ENCODE measurements at regions not wholly inside any gene's neighbourhood (a gene's known extent, or its start where the extent isn't known, plus 50 kb on each side); places are given as distances from the start of the nearest gene placed in this dataset.
"Not testable (repeated sequence)": the region's sequence is repeated elsewhere in the genome, so short reads cannot be mapped to it uniquely, and the experiment has no call there.

- H3K36me3 Mint-ChIP-seq (ENCODE audit: low read depth) = no peaks in the 10 kb centered on the region
- no peaks in the 10 kb centered on the region for H3K4me1 Mint-ChIP-seq
- H3K9me3 Mint-ChIP-seq = no peaks in the 10 kb centered on the region
- no peak for TF ChIP-seq CTCF (conservative IDR thresholded peaks at IDR 0.05)
- no peak overlapping the region for H3K27ac Mint-ChIP-seq (ENCODE audit: unreplicated experiment)
- H3K27me3 Mint-ChIP-seq (ENCODE audit: low read depth) = no peaks in the 10 kb centered on the region
- no peak overlapping the region for H3K4me3 Mint-ChIP-seq
- DNase-seq (ENCODE audit: low read depth, low spot score) = no peak
Observed at GRCh38 chr3:21229426-21230135, 521.4 kb downstream of the ZNF385D start.

GRCh38 chr3:21226086-21226485 lies 524.9 kb downstream of the ZNF385D start:
- no peak for DNase-seq (ENCODE audit: low read depth, low spot score)
- no peaks in the 10 kb centered on the region for H3K9me3 Mint-ChIP-seq

GRCh38 chr3:21220944-21221343 lies 530.1 kb downstream of the ZNF385D start:
- Mint-ChIP-seq H3K9me3 (peaks cover 3% of the 10 kb centered on the region), H3K4me3 (no peak overlapping the region), H3K27ac (ENCODE audit: unreplicated experiment) (no peak overlapping the region), H3K27me3 (ENCODE audit: low read depth) (no peaks in the 10 kb centered on the region), H3K4me1 (no peaks in the 10 kb centered on the region), H3K36me3 (ENCODE audit: low read depth) (no peaks in the 10 kb centered on the region)
- no peak for DNase-seq (ENCODE audit: low read depth, low spot score)
- TF ChIP-seq CTCF (conservative IDR thresholded peaks at IDR 0.05) = no peak

More at GRCh38 chr3:21226086-21226485, 524.9 kb downstream of the ZNF385D start:
- no peaks in the 10 kb centered on the region for H3K36me3 Mint-ChIP-seq (ENCODE audit: low read depth)
- no peaks in the 10 kb centered on the region for H3K27me3 Mint-ChIP-seq (ENCODE audit: low read depth)
- no peak overlapping the region for H3K4me3 Mint-ChIP-seq
- H3K4me1 Mint-ChIP-seq = no peaks in the 10 kb centered on the region
- no peak for TF ChIP-seq CTCF (conservative IDR thresholded peaks at IDR 0.05)
- no peak overlapping the region for H3K27ac Mint-ChIP-seq (ENCODE audit: unreplicated experiment)

- H3K36me3 Mint-ChIP-seq (ENCODE audit: low read depth) = no peaks in the 10 kb centered on the region
- H3K27me3 Mint-ChIP-seq (ENCODE audit: low read depth) = no peaks in the 10 kb centered on the region
- TF ChIP-seq CTCF (conservative IDR thresholded peaks at IDR 0.05) = peak; percentile 55
- H3K27ac Mint-ChIP-seq (ENCODE audit: unreplicated experiment) = no peak overlapping the region
- no peak overlapping the region for H3K4me3 Mint-ChIP-seq
- DNase-seq (ENCODE audit: low read depth, low spot score) = no peak
- peaks cover 8% of the 10 kb centered on the region for H3K9me3 Mint-ChIP-seq
- no peaks in the 10 kb centered on the region for H3K4me1 Mint-ChIP-seq
Observed at GRCh38 chr3:21216598-21216997, 534.4 kb downstream of the ZNF385D start.

GRCh38 chr3:21204122-21204521 lies 546.9 kb downstream of the ZNF385D start:
- not testable (repeated sequence) for H3K27ac Mint-ChIP-seq (ENCODE audit: unreplicated experiment); H3K36me3 Mint-ChIP-seq (ENCODE audit: low read depth); H3K4me3 Mint-ChIP-seq; H3K27me3 Mint-ChIP-seq (ENCODE audit: low read depth); H3K4me1 Mint-ChIP-seq; DNase-seq (ENCODE audit: low read depth, low spot score)
- peaks cover 10% of the 10 kb centered on the region for H3K9me3 Mint-ChIP-seq

GRCh38 chr3:21195203-21195602 lies 555.8 kb downstream of the ZNF385D start:
- Mint-ChIP-seq H3K27ac (ENCODE audit: unreplicated experiment) (no peak overlapping the region), H3K9me3 (no peaks in the 10 kb centered on the region), H3K4me3 (no peak overlapping the region), H3K36me3 (ENCODE audit: low read depth) (no peaks in the 10 kb centered on the region), H3K4me1 (no peaks in the 10 kb centered on the region), H3K27me3 (ENCODE audit: low read depth) (no peaks in the 10 kb centered on the region)
- no peak for TF ChIP-seq CTCF (conservative IDR thresholded peaks at IDR 0.05)
- no peak for DNase-seq (ENCODE audit: low read depth, low spot score)

GRCh38 chr3:21194036-21194435 lies 557.0 kb downstream of the ZNF385D start:
- not testable (repeated sequence) for H3K9me3 Mint-ChIP-seq; H3K4me1 Mint-ChIP-seq; H3K36me3 Mint-ChIP-seq (ENCODE audit: low read depth); DNase-seq (ENCODE audit: low read depth, low spot score); H3K4me3 Mint-ChIP-seq; H3K27me3 Mint-ChIP-seq (ENCODE audit: low read depth); H3K27ac Mint-ChIP-seq (ENCODE audit: unreplicated experiment)

Measured in neural crest cell (in vitro differentiated cells).